GM21390 (cell line): ENCODE measurements at regions not wholly inside any gene's neighbourhood (a gene's known extent, or its start where the extent isn't known, plus 50 kb on each side); places are given as distances from the start of the nearest gene placed in this dataset.

Experiments used
- ATAC-seq: cut with Tn5 transposase; IDR thresholded peaks from one replicate; pipeline ENCODE4 v1.9.1; 2021; ENCODE audit not compliant: unreplicated experiment

- no peak for ATAC-seq
Measured at GRCh38 chr6:105966481-105966880, 119.7 kb upstream of the PRDM1 start.

GRCh38 chr6:105964979-105965760 lies 121.0 kb upstream of the PRDM1 start:
- ATAC-seq = no peak

DNA sequence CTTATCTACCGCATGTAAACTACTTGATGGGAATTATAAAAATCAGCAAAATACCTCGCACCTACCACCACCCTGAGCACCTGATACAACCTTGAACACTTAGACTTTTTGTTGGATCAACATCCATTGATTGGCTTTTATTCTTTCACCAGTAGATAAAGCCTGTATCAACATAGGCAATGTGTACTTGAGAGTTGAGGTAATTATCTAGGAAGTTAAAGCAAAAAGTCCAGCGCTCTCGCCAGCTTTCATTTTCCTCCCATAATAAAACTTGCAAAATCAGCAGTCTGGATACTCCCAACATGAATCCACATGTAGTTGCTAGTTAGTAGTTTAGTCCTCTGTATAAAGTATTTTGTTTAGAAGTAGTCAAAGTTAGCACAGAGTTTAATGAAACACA lies 132.0 kb upstream of the PRDM1 start:
- no peak for ATAC-seq

- ATAC-seq = no peak
Measured at GRCh38 chr6:105952772-105953690, 133.1 kb upstream of the PRDM1 start.

DNA sequence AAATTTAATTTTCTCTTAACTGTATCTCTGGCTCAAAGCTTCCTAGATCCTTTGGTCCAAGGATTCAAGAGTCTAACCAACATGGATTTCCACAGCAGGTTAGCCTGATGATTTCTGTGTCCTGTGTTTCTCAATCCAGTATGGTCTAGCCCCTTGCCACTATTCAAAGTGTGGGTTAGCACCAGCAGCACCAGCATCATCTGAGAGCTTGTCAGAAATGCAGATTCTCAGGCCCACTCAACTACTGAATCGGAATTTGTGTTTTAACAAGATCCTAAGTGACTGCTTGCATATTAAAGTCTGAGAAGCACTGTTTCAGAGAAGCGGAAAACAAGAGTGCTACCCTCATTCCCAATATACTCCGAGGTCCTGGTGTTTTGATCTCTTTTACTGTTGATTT lies 133.8 kb upstream of the PRDM1 start:
- no peak for ATAC-seq

GRCh38 chr6:105951322-105951721 lies 134.8 kb upstream of the PRDM1 start:
- no peak for ATAC-seq

DNA sequence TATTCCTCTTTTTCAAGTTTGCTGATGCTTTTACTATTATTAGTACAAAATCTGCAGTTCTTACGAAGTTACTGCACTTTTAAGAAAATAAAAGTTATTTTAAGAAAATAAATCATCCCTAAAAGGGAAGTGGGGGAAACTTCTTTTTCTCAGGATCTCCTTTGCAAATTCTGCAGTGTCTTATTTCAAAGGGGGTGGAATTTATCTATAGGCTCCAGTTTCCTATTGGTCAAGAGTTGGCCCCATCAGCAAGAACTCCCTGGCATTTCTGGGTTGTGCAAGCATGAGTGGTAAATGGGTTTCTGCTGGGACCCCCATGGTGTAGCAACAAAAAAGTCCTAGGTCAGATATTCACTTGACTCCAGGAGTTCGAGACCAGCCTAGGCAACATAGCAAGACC lies 136.3 kb upstream of the PRDM1 start:
- no peak for ATAC-seq

DNA sequence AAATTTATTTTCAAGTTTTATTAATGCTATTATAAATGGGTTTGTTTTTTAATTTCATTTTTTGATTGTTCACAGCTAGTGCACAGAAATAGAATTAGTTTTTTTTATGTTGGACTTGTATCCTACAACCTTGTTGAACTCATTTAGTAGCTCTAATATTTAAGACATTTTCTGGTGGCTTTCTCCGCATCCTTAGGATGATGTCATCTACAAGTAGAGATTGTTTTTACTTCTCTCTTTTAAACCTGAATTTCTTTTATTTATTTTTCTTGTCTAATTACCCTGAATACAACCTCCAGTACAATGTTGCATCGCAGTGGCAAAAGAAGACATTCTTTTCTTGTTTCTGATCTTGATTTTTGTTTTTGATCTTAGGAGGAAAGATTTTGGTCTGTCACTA lies 142.6 kb upstream of the PRDM1 start:
- ATAC-seq = no peak

DNA sequence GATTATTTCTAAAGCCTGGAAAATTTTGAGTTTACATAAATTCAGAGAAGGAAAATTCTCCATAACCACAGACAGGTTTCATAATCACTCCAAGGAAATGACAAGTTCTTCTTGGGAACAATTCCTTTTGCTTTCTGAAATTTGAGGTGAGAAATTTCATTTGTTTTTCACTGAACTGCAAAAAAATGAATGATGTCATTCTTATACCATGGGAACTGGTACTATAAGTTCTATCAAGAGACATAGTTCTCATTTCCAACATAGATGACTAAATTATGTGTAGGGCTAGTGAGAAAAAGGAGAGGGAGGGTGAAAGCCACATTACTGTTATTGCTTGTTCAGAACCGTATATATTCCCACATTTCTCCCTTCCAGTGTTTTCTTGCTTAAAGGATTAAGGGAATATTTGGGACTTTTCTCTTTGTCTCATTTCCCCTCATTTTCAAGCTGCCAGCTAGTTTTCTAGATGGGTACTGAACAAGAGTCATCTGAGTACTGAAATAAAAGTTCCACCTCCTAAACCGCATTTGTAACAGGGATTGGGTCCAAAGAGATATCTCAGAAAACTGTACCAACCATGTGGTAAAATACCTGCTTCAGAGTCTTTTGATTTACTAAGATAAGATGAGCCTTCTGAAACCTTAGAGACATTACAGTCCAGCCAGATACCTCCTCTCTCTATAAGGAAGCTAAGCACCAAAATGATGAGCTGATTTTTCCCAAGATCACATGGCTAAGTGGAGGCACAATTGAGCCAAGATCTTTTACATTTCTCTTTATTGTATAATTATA lies 144.3 kb upstream of the PRDM1 start:
- ATAC-seq = no peak

- ATAC-seq = no peak
Measured at GRCh38 chr6:105940990-105941389, 145.1 kb upstream of the PRDM1 start.

GRCh38 chr6:105936972-105937371 lies 149.2 kb upstream of the PRDM1 start:
- no peak for ATAC-seq

DNA sequence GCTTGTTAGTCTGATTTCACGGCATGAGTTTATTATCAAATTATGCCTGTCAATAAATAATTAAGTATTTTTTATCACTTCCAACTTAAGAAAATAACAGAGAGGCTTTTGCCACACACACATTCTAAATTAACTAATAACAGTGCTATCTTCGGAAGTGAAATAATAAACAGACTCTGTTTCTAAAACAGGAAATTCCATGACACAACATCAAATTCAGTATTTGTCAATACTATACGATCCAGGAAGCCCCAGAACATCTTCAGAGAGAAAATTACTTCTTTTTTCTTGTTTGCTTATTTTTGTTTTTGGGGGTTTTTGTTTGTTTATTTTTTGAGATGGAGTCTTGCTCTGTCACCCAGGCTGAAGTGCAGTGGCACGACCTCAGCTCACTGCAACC lies 150.7 kb upstream of the PRDM1 start:
- no peak for ATAC-seq

GRCh38 chr6:105934708-105935107 lies 151.4 kb upstream of the PRDM1 start:
- no peak for ATAC-seq

- ATAC-seq = no peak
Measured at GRCh38 chr6:105932440-105932839, 153.7 kb upstream of the PRDM1 start.

GRCh38 chr6:105929626-105930025 lies 156.5 kb upstream of the PRDM1 start:
- no peak for ATAC-seq

DNA sequence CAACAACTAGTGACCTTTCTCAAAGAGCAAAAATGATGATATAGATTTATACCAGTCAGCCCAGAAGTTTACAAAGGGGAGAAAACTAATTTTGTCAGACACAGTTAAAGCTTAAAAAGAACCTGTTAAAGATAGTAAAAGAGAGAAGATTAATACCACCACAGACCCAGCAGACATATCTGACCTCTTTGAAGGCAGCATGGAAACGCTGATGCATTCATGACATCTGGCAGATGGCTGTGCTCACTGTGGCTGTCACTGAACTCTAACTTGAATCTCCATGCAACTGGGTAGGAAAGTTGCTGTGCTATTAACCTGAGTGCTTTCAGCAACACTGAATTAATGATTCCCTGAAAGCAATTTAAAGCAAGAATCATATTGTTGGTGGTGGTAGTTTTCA lies 159.8 kb upstream of the PRDM1 start:
- ATAC-seq = no peak

- ATAC-seq = no peak
Measured at GRCh38 chr6:105925706-105926105, 160.4 kb upstream of the PRDM1 start.

DNA sequence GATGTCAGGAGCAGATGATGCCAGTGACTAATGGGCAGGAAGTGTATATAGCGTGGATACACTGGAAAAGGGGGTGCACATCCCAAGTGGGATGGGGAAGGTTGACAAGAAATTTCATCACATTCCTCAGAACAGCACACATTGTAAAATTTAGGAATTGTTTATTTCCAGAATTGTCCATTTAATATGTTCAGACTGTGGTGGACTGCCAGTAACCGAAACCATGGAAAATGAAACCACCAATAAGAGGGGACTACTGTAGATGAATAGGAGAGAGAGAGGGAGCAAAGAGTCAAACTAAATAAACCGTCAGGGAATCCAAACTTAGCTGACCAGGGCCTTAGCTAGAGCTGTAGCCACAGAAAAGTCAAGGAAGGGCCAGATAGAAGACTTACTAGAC lies 164.4 kb upstream of the PRDM1 start:
- ATAC-seq = no peak

- ATAC-seq = no peak
Measured at GRCh38 chr6:105920071-105920470, 166.1 kb upstream of the PRDM1 start.

DNA sequence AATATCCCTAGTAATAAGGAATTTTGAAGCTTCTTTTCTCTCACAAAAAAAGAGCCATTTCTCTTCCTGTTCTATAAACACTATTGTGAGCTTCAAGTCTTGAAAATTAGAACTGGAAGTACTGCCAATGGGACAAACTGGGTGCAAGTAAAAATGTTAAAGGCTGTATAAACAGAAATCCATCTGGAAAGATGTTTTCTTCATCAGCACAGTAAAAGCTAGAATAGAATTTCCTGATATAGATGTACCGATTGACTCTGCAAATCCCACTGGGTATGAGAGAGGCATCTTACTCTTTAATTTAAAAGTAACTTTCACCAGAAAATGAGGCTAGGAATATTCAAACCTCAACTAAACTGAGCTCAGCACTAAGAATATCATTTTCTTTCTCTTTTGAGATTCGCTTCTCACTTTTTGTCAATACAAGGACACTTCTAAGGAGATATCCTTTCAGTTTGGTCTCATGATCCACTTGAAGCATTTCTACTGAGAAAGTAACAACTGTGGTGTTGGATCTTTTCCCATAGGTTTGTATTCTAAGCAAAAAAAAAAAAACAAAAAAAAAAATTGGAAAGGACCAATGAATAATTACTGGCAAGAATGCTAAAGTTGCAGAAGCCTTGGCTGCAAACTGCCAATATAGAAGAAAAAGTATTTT lies 169.0 kb upstream of the PRDM1 start:
- ATAC-seq = no peak

DNA sequence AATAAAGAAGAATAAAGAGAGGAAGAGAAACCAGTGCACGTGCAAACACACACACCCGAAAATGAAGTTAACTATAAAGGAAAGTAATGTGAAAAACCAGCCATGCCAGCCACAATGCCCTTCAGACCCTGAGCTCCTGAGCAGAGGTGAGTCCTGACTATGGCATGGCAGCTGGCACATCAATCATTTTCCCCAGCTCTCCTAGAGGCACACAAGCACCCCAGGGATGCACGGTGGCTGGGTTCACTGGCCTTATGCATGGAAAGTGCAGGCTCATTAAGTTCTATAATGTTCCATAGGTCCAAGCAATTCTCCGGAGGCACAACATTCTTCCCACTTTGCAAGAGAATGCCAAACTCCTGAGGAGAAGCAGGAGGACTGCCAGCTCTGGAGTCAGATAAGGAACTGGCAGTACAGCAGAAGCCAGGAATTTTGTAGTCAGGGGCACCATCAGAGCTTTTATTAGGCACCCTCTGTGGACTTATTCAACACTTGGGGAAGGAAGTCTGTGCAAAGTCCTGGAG lies 175.0 kb upstream of the PRDM1 start:
- ATAC-seq = no peak
